H1 (cell line): ENCODE measurements at regions not wholly inside any gene's neighbourhood (a gene's known extent, or its start where the extent isn't known, plus 50 kb on each side); places are given as distances from the start of the nearest gene placed in this dataset.

Source experiments
- CTCF ChIA-PET: fragments of 300-600 bp; sonication (Branson Sonifier 250); formaldehyde crosslinking; loops from one replicate; lab custom pipeline; 2021; ENCODE audit not compliant: partially characterized antibody; lab: Charles Lee
- POLR2A ChIA-PET: fragments of 300-600 bp; sonication (Branson Sonifier 250); formaldehyde crosslinking; loops from one replicate; lab custom pipeline; 2021; ENCODE audit warnings: inconsistent platforms; ENCODE audit not compliant: partially characterized antibody; lab: Charles Lee
- DNase-seq, 2 experiments: peaks; one replicate each; pipeline versions ENCODE4 v3.0.0 to v3.0.0-alpha.2; 2010 to 2022; ENCODE audit warnings: low spot score in 2 of 2, low read depth in 1 of 2, mixed read lengths in 1 of 2
- FAIRE-seq: peaks from 2 replicates; lab custom pipeline; 2011; peaks lifted over from hg19 to GRCh38; lab: Jason Lieb, UNC
- H2AFZ ChIP-seq: 2 replicates; pipeline ENCODE4 v1.8.1; 2012; ENCODE audit warnings: low read length, inconsistent platforms
- H2AK5ac ChIP-seq: 2 replicates; pipeline ENCODE4 v1.6.1; 2013; ENCODE audit warnings: low read depth, low read length
- H2BK120ac ChIP-seq: replicated peaks from 2 replicates; pipeline ENCODE3; 2013; ENCODE audit warnings: low read depth, low read length, inconsistent platforms
- H2BK12ac ChIP-seq: 2 replicates; pipeline ENCODE4 v1.6.1; 2013; ENCODE audit warnings: low read depth, low read length
- H2BK15ac ChIP-seq: 2 replicates; pipeline ENCODE4 v1.6.1; 2013; ENCODE audit warnings: low read length
- H2BK20ac ChIP-seq: 2 replicates; pipeline ENCODE4 v1.6.1; 2013; ENCODE audit warnings: low read length
- H2BK5ac ChIP-seq: 2 replicates; pipeline ENCODE4 v1.6.1; 2013; ENCODE audit warnings: low read depth, low read length
- H3K14ac ChIP-seq: 2 replicates; pipeline ENCODE4 v1.6.1; 2013; ENCODE audit warnings: inconsistent platforms; ENCODE audit not compliant: insufficient read length
- H3K18ac ChIP-seq: 2 replicates; pipeline ENCODE4 v1.6.1; 2013; ENCODE audit warnings: low read length; ENCODE audit errors: extremely low read depth
- H3K23ac ChIP-seq: 2 replicates; pipeline ENCODE4 v1.6.1; 2013; ENCODE audit warnings: inconsistent platforms; ENCODE audit not compliant: insufficient read length
- H3K23me2 ChIP-seq: 2 replicates; pipeline ENCODE4 v1.6.1; 2013; ENCODE audit warnings: low read depth, low read length
- H3K27ac ChIP-seq: 2 replicates; pipeline ENCODE4 v1.6.1; 2011; ENCODE audit warnings: low read depth, low read length, inconsistent platforms
- H3K27me3 ChIP-seq, 4 experiments: replicated peaks in 1 of 4; 1 replicate in 1 of 4; 2 replicates in 3 of 4; pipeline versions ENCODE4 v1.6.1 to v1.8.1; 2011 to 2013; ENCODE audit warnings: low read length in 3 of 4, mild to moderate bottlenecking in 3 of 4, inconsistent platforms in 2 of 4, mixed read lengths in 2 of 4, moderate library complexity in 1 of 4; ENCODE audit not compliant: control insufficient read depth in 3 of 4, insufficient read depth in 3 of 4; ENCODE audit errors: extremely low read depth in 1 of 4
- H3K36me3 ChIP-seq, 4 experiments: 2 replicates each; pipeline versions ENCODE4 v1.6.1 to v1.8.1; 2011 to 2013; ENCODE audit warnings: mild to moderate bottlenecking in 4 of 4, low read length in 3 of 4, moderate library complexity in 2 of 4, control low read depth in 1 of 4, inconsistent platforms in 1 of 4; ENCODE audit not compliant: insufficient read depth in 4 of 4, control insufficient read depth in 2 of 4
- H3K4ac ChIP-seq: replicated peaks from 2 replicates; pipeline ENCODE3; 2013; ENCODE audit warnings: low read length, low read depth, mixed read lengths, inconsistent platforms; ENCODE audit not compliant: insufficient read length
- H3K4me1 ChIP-seq, 4 experiments: replicated peaks in 1 of 4; 1 replicate in 1 of 4; 2 replicates in 3 of 4; pipeline versions ENCODE4 v1.6.1 to v1.8.1; 2011 to 2013; ENCODE audit warnings: low read length in 3 of 4, inconsistent platforms in 2 of 4, mixed read lengths in 1 of 4; ENCODE audit not compliant: insufficient read depth in 4 of 4, control insufficient read depth in 3 of 4
- H3K4me2 ChIP-seq, 2 experiments: 2 replicates each; pipeline versions ENCODE4 v1.6.1 to v1.8.1; 2011 to 2013; ENCODE audit warnings: low read depth in 2 of 2, low read length in 2 of 2, control low read depth in 1 of 2, inconsistent platforms in 1 of 2, mild to moderate bottlenecking in 1 of 2; ENCODE audit not compliant: insufficient read depth in 1 of 2
- H3K4me3 ChIP-seq, 4 experiments: fragments of 200-600, 300-600 bp in 1 of 4; sonication (generic), shearing (Covaris generic), sonication (Bioruptor Twin) in 1 of 4; 2 replicates each; pipeline versions ENCODE4 v1.5.1 to v1.8.1; 2011 to 2016; ENCODE audit warnings: low read length in 4 of 4, low read depth in 3 of 4, control low read depth in 2 of 4, inconsistent platforms in 2 of 4, mild to moderate bottlenecking in 2 of 4, mixed read lengths in 1 of 4, moderate library complexity in 1 of 4; ENCODE audit not compliant: insufficient read depth in 2 of 4; ENCODE audit errors: extremely low read depth in 1 of 4
- H3K56ac ChIP-seq: replicated peaks from 2 replicates; pipeline ENCODE3; 2013; ENCODE audit warnings: low read depth, mild to moderate bottlenecking, mixed read lengths, low read length, inconsistent platforms; ENCODE audit not compliant: insufficient read length
- H3K79me1 ChIP-seq: 2 replicates; pipeline ENCODE4 v1.6.1; 2013; ENCODE audit warnings: low read depth, low read length, control low read depth
- H3K79me2 ChIP-seq, 2 experiments: 2 replicates each; pipeline versions ENCODE4 v1.6.1 to v1.8.1; 2012 to 2013; ENCODE audit warnings: low read length in 2 of 2, mild to moderate bottlenecking in 2 of 2, inconsistent platforms in 1 of 2; ENCODE audit not compliant: insufficient read depth in 2 of 2, control insufficient read depth in 1 of 2
- H3K9ac ChIP-seq, 4 experiments: replicated peaks in 1 of 4; 1 replicate in 1 of 4; 2 replicates in 3 of 4; pipeline versions ENCODE4 v1.6.1 to v1.8.1; 2011 to 2013; ENCODE audit warnings: low read depth in 3 of 4, low read length in 3 of 4, control low read depth in 2 of 4, mild to moderate bottlenecking in 2 of 4, moderate library complexity in 2 of 4, inconsistent platforms in 1 of 4; ENCODE audit errors: extremely low read depth in 1 of 4
- H3K9me3 ChIP-seq, 2 experiments: 2 replicates each; pipeline versions ENCODE4 v1.6.1 to v1.8.1; 2012 to 2013; ENCODE audit warnings: mild to moderate bottlenecking in 2 of 2, moderate library complexity in 2 of 2, control low read depth in 1 of 2, inconsistent platforms in 1 of 2, low read depth in 1 of 2, low read length in 1 of 2, mixed read lengths in 1 of 2; ENCODE audit not compliant: insufficient read depth in 2 of 2
- H4K20me1 ChIP-seq, 2 experiments: replicated peaks in 1 of 2; 2 replicates each; pipeline versions ENCODE3 to v1.8.1; 2011 to 2013; ENCODE audit warnings: inconsistent platforms in 2 of 2, low read length in 2 of 2, mild to moderate bottlenecking in 1 of 2; ENCODE audit not compliant: insufficient read depth in 2 of 2, control insufficient read depth in 1 of 2
- H4K5ac ChIP-seq: 2 replicates; pipeline ENCODE4 v1.6.1; 2013; ENCODE audit warnings: low read length, low read depth, mixed read lengths, inconsistent platforms; ENCODE audit not compliant: insufficient read length
- H4K8ac ChIP-seq: 2 replicates; pipeline ENCODE4 v1.8.0; 2013; ENCODE audit warnings: mild to moderate bottlenecking, moderate library complexity, low read length, inconsistent platforms; ENCODE audit not compliant: insufficient read depth; ENCODE audit errors: extremely low read depth
- H4K91ac ChIP-seq: replicated peaks from 2 replicates; pipeline ENCODE3; 2013; ENCODE audit warnings: low read length, mixed read lengths, inconsistent platforms; ENCODE audit not compliant: insufficient read length
- ATF2 ChIP-seq: IDR thresholded peaks from 2 replicates; pipeline ENCODE4 v1.6.1; 2012; ENCODE audit warnings: low read length, inconsistent platforms
- ATF3 ChIP-seq: IDR thresholded peaks from 2 replicates; pipeline ENCODE4 v1.6.1; 2011; ENCODE audit warnings: low read depth, mild to moderate bottlenecking, low read length; ENCODE audit not compliant: insufficient read depth
- CTBP2 ChIP-seq: IDR thresholded peaks from 2 replicates; pipeline ENCODE4 v1.7.0; 2011; ENCODE audit warnings: borderline replicate concordance, mild to moderate bottlenecking, moderate library complexity, mixed read lengths, low read length; ENCODE audit not compliant: insufficient read depth, insufficient read length
- E2F6 ChIP-seq: IDR thresholded peaks from 2 replicates; pipeline ENCODE4 v1.6.1; 2012; ENCODE audit warnings: inconsistent platforms
- EGR1 ChIP-seq: IDR thresholded peaks from 2 replicates; pipeline ENCODE4 v1.6.1; 2011; ENCODE audit warnings: low read depth, low read length, borderline replicate concordance
- MAX ChIP-seq: IDR thresholded peaks from 2 replicates; pipeline ENCODE4 v1.6.1; 2012; ENCODE audit warnings: inconsistent platforms
- NANOG ChIP-seq: IDR thresholded peaks from 2 replicates; pipeline ENCODE4 v1.6.1; 2011; ENCODE audit warnings: low read length, low read depth, mild to moderate bottlenecking, inconsistent platforms; ENCODE audit not compliant: insufficient read depth, poor library complexity, severe bottlenecking
- POU5F1 ChIP-seq: IDR thresholded peaks from 2 replicates; pipeline ENCODE4 v1.6.1; 2011; ENCODE audit warnings: low read depth, mild to moderate bottlenecking, low read length, moderate library complexity
- RBBP5 ChIP-seq: IDR thresholded peaks from 2 replicates; pipeline ENCODE4 v1.7.1; 2012; ENCODE audit warnings: low read depth, mild to moderate bottlenecking, inconsistent platforms, low read length, moderate library complexity, borderline replicate concordance
- WGBS, 2 experiments: shearing (Covaris generic) in 1 of 2; methylation state at CpG; one replicate each; pipeline versions ENCODE4 v1.1.6 to v1.1.7; 2013 to 2015; ENCODE audit warnings: low lambda C conversion rate in 2 of 2, mixed read lengths in 2 of 2, inconsistent platforms in 1 of 2, low coverage in 1 of 2, missing lambda C conversion rate in 1 of 2; ENCODE audit not compliant: insufficient replicate concordance in 2 of 2, insufficient coverage in 1 of 2, insufficient read length in 1 of 2; ENCODE audit errors: extremely low coverage in 1 of 2, missing lambda C conversion rate in 1 of 2; 5-methylcytosine and 5-hydroxymethylcytosine counted together

GRCh38 chr2:234341306-234341985 is 155.4 kb downstream of the ARL4C start:
- FAIRE-seq (no peak), DNase-seq (no peak)
- TF ChIP-seq EGR1 = no peak
- no peak for TF ChIP-seq ATF3
- no peak for TF ChIP-seq POU5F1
- TF ChIP-seq CTBP2 = no peak
- no peak for TF ChIP-seq RBBP5
- no peak for TF ChIP-seq NANOG
- no peak for TF ChIP-seq E2F6
- TF ChIP-seq ATF2 = no peak
- TF ChIP-seq MAX = no peak

More at GRCh38 chr2:234341306-234341985, 155.4 kb downstream of the ARL4C start:
- Histone ChIP-seq H3K27me3 (no peaks in the 10 kb centered on the region), H3K4ac (no peak overlapping the region), H3K9me3 (no peaks in the 10 kb centered on the region), H3K9ac (no peak overlapping the region), H4K20me1 (no peaks in the 10 kb centered on the region), H2BK20ac (no peak overlapping the region), H3K23ac (no peak overlapping the region), H2BK12ac (no peak overlapping the region), H4K8ac (no peak overlapping the region), H3K79me1 (no peaks in the 10 kb centered on the region), H2AFZ (peak overlapping the region; percentile 33; the same call in 1 of the 2 replicates), H2BK120ac (no peak overlapping the region), H3K56ac (no peak overlapping the region), H3K4me3 (no peak overlapping the region), H2BK15ac (no peak overlapping the region), H3K23me2 (no peaks in the 10 kb centered on the region), H3K79me2 (no peaks in the 10 kb centered on the region), H3K36me3 (no peaks in the 10 kb centered on the region), H3K14ac (no peak overlapping the region), H4K5ac (no peak overlapping the region), H3K4me2 (no peak overlapping the region), H3K18ac (no peak overlapping the region), H3K4me1 (no peaks in the 10 kb centered on the region), H4K91ac (no peak overlapping the region), H3K27ac (no peak overlapping the region), H2BK5ac (no peak overlapping the region), H2AK5ac (no peak overlapping the region)
- POLR2A ChIA-PET = no interaction called here
- WGBS, 2 experiments = 81% methylated on average over 11 of the region's 11 CpGs; no CpG with 5 or more reads in 1 of the 2 experiments
- CTCF ChIA-PET = interaction anchor here (0.6 to 1.5 kb wide), 4 partner anchors 13 to 204 kb away, joined by 3 to 4 read pairs (median 3); no protein-coding TSS in a partner anchor
